Right atrium auricular region (tissue), 2 donors: ENCODE measurements at regions not wholly inside any gene's neighbourhood (a gene's known extent, or its start where the extent isn't known, plus 50 kb on each side); places are given as distances from the start of the nearest gene placed in this dataset.

Experiments used
- DNase-seq: peaks from one replicate; pipeline ENCODE4 v3.0.0-alpha.2; 2019; ENCODE audit warnings: low spot score
- H3K27ac ChIP-seq, 2 donors: fragments of 200-600 bp; sonication (generic); 1 replicate in 1 of 2; 2 replicates in 1 of 2; pipeline ENCODE4 v1.5.1; 2016 to 2019
- H3K27me3 ChIP-seq, 2 donors: fragments of 200-600 bp; sonication (generic); one replicate each; pipeline versions ENCODE4 v1.5.1 to v1.6.0; 2017 to 2019
- H3K36me3 ChIP-seq: fragments of 200-600 bp; sonication (generic); one replicate; pipeline ENCODE4 v1.5.1; 2016
- H3K4me1 ChIP-seq, 2 donors: fragments of 200-600 bp; sonication (generic); one replicate each; pipeline versions ENCODE4 v1.5.1 to v1.6.0; 2017 to 2019
- H3K4me3 ChIP-seq, 2 donors: fragments of 200-600 bp; sonication (generic); 1 replicate in 1 of 2; 2 replicates in 1 of 2; pipeline ENCODE4 v1.5.1; 2017 to 2019; ENCODE audit warnings: mild to moderate bottlenecking in 1 of 2, moderate library complexity in 1 of 2
- H3K9me3 ChIP-seq, 2 donors: fragments of 200-600 bp; sonication (generic); one replicate each; pipeline ENCODE4 v1.5.1; 2019
- TF ChIP-seq, protein P1 (sequence below), 2 donors: fragments of 200-600 bp; sonication (generic); IDR thresholded peaks; one replicate each; pipeline ENCODE4 v1.5.1; 2019; ENCODE audit warnings: antibody characterized with exemption in 2 of 2

DNA sequence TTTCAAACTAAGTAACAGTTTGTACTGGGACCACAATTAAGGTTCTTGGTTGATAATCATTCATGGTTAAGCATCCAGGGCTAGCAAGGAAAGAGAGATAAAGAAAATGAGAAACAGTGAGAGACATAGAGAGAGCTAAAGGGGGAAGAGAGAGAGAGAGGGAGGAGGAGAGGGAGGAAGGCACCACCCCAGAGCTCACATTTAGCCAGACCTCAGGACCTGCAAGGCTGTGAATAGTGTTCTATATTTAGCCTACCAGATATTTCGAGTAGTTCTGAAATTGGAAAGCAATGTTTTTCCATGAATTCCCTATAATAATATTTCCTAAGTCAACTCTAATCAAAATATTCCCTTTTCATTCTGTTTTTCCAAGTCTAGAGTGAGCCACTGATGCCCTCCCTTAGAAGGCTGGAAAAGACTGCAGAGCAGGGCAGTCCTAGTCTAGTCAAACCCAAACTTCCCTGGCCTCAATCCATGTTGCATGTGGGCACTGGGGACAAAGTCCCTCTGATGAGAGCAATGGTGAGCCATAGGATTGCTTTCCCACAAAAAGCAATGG is 119.4 kb upstream of the INHBA start:
- Histone ChIP-seq H3K4me3 (no peak overlapping the region), H3K4me1 (no peaks in the 10 kb centered on the region), H3K36me3 (no peaks in the 10 kb centered on the region), H3K27me3 (no peaks in the 10 kb centered on the region), H3K9me3 (peaks cover 0 to 5% of the 10 kb centered on the region in 2 donors), H3K27ac (no peak overlapping the region)
- TF ChIP-seq, protein P1, sequence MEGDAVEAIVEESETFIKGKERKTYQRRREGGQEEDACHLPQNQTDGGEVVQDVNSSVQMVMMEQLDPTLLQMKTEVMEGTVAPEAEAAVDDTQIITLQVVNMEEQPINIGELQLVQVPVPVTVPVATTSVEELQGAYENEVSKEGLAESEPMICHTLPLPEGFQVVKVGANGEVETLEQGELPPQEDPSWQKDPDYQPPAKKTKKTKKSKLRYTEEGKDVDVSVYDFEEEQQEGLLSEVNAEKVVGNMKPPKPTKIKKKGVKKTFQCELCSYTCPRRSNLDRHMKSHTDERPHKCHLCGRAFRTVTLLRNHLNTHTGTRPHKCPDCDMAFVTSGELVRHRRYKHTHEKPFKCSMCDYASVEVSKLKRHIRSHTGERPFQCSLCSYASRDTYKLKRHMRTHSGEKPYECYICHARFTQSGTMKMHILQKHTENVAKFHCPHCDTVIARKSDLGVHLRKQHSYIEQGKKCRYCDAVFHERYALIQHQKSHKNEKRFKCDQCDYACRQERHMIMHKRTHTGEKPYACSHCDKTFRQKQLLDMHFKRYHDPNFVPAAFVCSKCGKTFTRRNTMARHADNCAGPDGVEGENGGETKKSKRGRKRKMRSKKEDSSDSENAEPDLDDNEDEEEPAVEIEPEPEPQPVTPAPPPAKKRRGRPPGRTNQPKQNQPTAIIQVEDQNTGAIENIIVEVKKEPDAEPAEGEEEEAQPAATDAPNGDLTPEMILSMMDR (IDR thresholded peaks at IDR 0.05) = no peak
- DNase-seq = no peak

DNA sequence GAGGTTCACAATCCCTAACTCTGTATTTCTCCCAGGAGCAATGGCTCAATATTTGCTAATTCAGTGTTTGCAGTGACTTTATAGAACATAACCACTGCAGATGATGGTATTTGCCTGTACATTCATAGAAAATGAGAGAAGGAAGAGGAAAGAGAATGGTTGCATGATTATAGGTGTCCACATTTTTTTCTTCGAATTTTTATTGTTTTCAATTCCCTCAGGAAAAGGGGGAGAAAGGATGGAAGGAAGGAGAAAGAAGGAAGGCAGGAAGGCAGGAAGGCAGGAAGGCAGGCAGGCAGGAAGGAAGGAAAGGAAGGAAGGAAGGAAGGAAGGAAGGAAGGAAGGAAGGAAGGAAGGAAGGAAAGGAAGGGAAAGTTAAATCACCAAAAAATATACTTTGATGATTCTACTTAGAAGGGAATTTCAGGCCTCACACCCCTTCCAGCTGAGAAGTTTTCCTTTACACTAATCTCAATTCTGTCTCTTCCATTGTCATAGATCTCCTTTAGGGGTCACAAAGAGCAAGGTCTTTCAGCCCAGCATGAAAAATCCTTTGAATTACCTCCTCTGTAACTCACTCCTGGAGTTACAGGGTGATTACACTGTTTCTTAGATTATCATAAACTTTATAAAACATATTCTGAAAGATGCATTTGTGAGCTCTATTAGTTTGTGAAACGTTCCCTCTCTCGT is 118.8 kb upstream of the INHBA start:
- no peaks in the 10 kb centered on the region for H3K36me3 ChIP-seq
- DNase-seq = no peak
- TF ChIP-seq, protein P1 (IDR thresholded peaks at IDR 0.05) = no peak
- H3K27ac ChIP-seq = no peak overlapping the region
- no peak overlapping the region for H3K4me3 ChIP-seq
- H3K4me1 ChIP-seq = no peaks in the 10 kb centered on the region
- H3K27me3 ChIP-seq = no peaks in the 10 kb centered on the region
- peaks cover 0 to 5% of the 10 kb centered on the region in 2 donors for H3K9me3 ChIP-seq

DNA sequence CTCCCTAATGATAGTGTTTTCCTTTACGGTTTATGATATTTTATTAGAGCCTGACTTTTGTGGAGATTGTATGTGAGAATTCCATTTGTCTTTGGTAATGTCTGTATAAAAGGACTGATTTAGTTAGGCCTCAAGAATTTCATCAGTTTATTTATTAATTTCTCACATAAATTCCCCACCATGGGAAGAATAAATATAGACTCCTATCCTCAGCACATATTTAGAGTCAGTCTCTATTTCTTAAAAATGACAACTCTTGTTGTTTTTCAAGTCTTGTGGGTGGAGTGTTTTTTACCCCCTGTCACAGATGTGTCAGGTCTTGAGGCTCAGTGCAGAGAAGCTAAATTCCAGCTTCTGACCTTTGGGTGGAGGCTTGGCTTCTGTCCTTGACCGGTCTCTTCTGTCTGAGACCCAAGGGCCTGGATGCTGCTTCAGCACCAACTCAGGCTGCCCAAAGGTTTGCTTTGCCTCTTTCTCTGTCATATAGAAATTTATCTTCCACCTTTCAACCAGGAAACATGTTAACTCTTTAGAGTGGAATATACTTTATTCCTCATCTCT is 117.3 kb upstream of the INHBA start:
- Histone ChIP-seq H3K36me3 (no peaks in the 10 kb centered on the region), H3K4me1 (no peaks in the 10 kb centered on the region), H3K4me3 (no peak overlapping the region), H3K27me3 (no peaks in the 10 kb centered on the region), H3K27ac (no peak overlapping the region), H3K9me3 (peaks cover 0 to 5% of the 10 kb centered on the region in 2 donors)
- TF ChIP-seq, protein P1 (IDR thresholded peaks at IDR 0.05) = no peak
- DNase-seq = no peak

GRCh38 chr7:41819645-41820044 is 116.8 kb upstream of the INHBA start:
- peaks cover 0 to 5% of the 10 kb centered on the region in 2 donors for H3K9me3 ChIP-seq
- no peaks in the 10 kb centered on the region for H3K4me1 ChIP-seq
- H3K27ac ChIP-seq = no peak overlapping the region
- no peak overlapping the region for H3K4me3 ChIP-seq
- H3K27me3 ChIP-seq = no peaks in the 10 kb centered on the region
- TF ChIP-seq, protein P1 (IDR thresholded peaks at IDR 0.05) = no peak
- no peak for DNase-seq
- no peaks in the 10 kb centered on the region for H3K36me3 ChIP-seq

GRCh38 chr7:41818765-41819398 is 116.0 kb upstream of the INHBA start:
- TF ChIP-seq, protein P1 (IDR thresholded peaks at IDR 0.05) = no peak
- Histone ChIP-seq H3K27me3 (no peaks in the 10 kb centered on the region), H3K9me3 (peaks cover 0 to 5% of the 10 kb centered on the region in 2 donors), H3K27ac (no peak overlapping the region), H3K4me1 (no peaks in the 10 kb centered on the region), H3K4me3 (no peak overlapping the region), H3K36me3 (no peaks in the 10 kb centered on the region)
- no peak for DNase-seq
